GM12878 (cell line): ENCODE measurements at regions not wholly inside any gene's neighbourhood (a gene's known extent, or its start where the extent isn't known, plus 50 kb on each side); places are given as distances from the start of the nearest gene placed in this dataset.
A peak's percentile ranks its signal among the peaks of the same experiment; 100 is the strongest.

Experiments
- ATAC-seq: fragments of 200-7000 bp; cut with Tn5 transposase; 3 replicates; pipeline ENCODE4 v1.9.1; 2020; ENCODE audit warnings: mild to moderate bottlenecking, moderate library complexity
- BruUV-seq: library from RNA; stranded (reverse); fragments of 400-500 nt; replicated peaks from 2 replicates; lab custom pipeline; 2021; lab: Mats Ljungman, UMichigan
- CTCF ChIA-PET: fragments of 300-600 bp; sonication (Branson Sonifier 250); formaldehyde crosslinking; extraction: SDS; loops from one replicate; lab custom pipeline; 2021; ENCODE audit warnings: inconsistent platforms; lab: Yijun Ruan, JAX
- POLR2A ChIA-PET: fragments of 350-600 bp; formaldehyde crosslinking; extraction: SDS; loops from one replicate; lab custom pipeline; 2021; ENCODE audit warnings: inconsistent platforms; lab: Charles Lee
- RAD21 ChIA-PET: fragments of 300-600 bp; sonication (Branson Sonifier 250); formaldehyde crosslinking; loops from one replicate; lab custom pipeline; 2023; ENCODE audit warnings: antibody characterized with exemption; ENCODE audit not compliant: unreplicated experiment; lab: Charles Lee
- SMC1A ChIA-PET: fragments of 300-600 bp; sonication (Branson Sonifier 250); formaldehyde crosslinking; loops from one replicate; lab custom pipeline; 2023; ENCODE audit not compliant: unreplicated experiment, uncharacterized antibody; lab: Charles Lee
- DNase-seq: peaks from one replicate; pipeline ENCODE4 v3.0.0-alpha.2; 2011; ENCODE audit warnings: low read depth, low spot score
- FAIRE-seq: peaks from 3 replicates; lab custom pipeline; 2011; peaks lifted over from hg19 to GRCh38; lab: Jason Lieb, UNC
- H2AFZ ChIP-seq: 2 replicates; pipeline ENCODE4 v1.6.0; 2011; ENCODE audit warnings: low read depth, low read length, control low read depth; ENCODE audit not compliant: control insufficient read depth
- H3K27ac ChIP-seq: 2 replicates; pipeline ENCODE4 v1.5.1; 2011; ENCODE audit warnings: control low read depth; ENCODE audit not compliant: control insufficient read depth, insufficient read depth
- H3K27me3 ChIP-seq, 2 experiments: replicated peaks in 1 of 2; 2 replicates each; pipeline versions ENCODE4 v1.6.0 to v1.6.1; 2011; ENCODE audit warnings: low read length in 1 of 2; ENCODE audit not compliant: control insufficient read depth in 2 of 2, insufficient read depth in 2 of 2
- H3K36me3 ChIP-seq, 2 experiments: 2 replicates each; pipeline ENCODE4 v1.5.1; 2011; ENCODE audit warnings: low read length in 1 of 2; ENCODE audit not compliant: control insufficient read depth in 2 of 2, insufficient read depth in 2 of 2
- H3K4me1 ChIP-seq: 2 replicates; pipeline ENCODE4 v1.6.1; 2011; ENCODE audit warnings: mild to moderate bottlenecking, low read length, moderate library complexity, mixed read lengths; ENCODE audit not compliant: control insufficient read depth, insufficient read depth
- H3K4me2 ChIP-seq: 2 replicates; pipeline ENCODE4 v1.6.0; 2011; ENCODE audit warnings: control low read depth; ENCODE audit not compliant: control insufficient read depth, insufficient read depth
- H3K4me3 ChIP-seq: fragments of 200-600 bp; sonication (generic); 2 replicates; pipeline ENCODE4 v1.5.1; 2016
- H3K79me2 ChIP-seq: 2 replicates; pipeline ENCODE4 v1.6.0; 2011; ENCODE audit warnings: low read length; ENCODE audit not compliant: control insufficient read depth, insufficient read depth
- H3K9ac ChIP-seq: 2 replicates; pipeline ENCODE4 v1.8.0; 2011; ENCODE audit warnings: low read length, control low read depth, mixed read lengths; ENCODE audit not compliant: control insufficient read depth, insufficient read depth
- H3K9me3 ChIP-seq: replicated peaks from 3 replicates; pipeline ENCODE4 v1.5.1; 2011; ENCODE audit warnings: mild to moderate bottlenecking, low read length; ENCODE audit not compliant: control insufficient read depth, insufficient read depth
- H4K20me1 ChIP-seq: 2 replicates; pipeline ENCODE4 v1.6.0; 2011; ENCODE audit not compliant: control insufficient read depth, insufficient read depth
- BMI1 ChIP-seq: fragments of 450-650 bp; IDR thresholded peaks from 2 replicates; pipeline ENCODE4 v1.6.1; 2016; ENCODE audit warnings: mild to moderate bottlenecking, moderate library complexity, borderline replicate concordance
- CHD2 ChIP-seq: IDR thresholded peaks from 2 replicates; pipeline ENCODE4 v1.6.1; 2011; ENCODE audit warnings: low read depth, low read length, improper control_type of control experiment, borderline replicate concordance
- GATAD2B ChIP-seq: fragments of 450-650 bp; conservative IDR thresholded peaks from 2 replicates; pipeline ENCODE4 v1.6.1; 2017; ENCODE audit warnings: low read depth, mild to moderate bottlenecking, moderate library complexity
- LARP7 ChIP-seq: fragments of 450-650 bp; IDR thresholded peaks from 2 replicates; pipeline ENCODE4 v1.6.1; 2017; ENCODE audit warnings: mild to moderate bottlenecking
- MAX ChIP-seq: IDR thresholded peaks from 2 replicates; pipeline ENCODE4 v1.6.1; 2012; ENCODE audit warnings: low read depth, low read length, improper control_type of control experiment
- MEF2B ChIP-seq: fragments of 450-650 bp; IDR thresholded peaks from 2 replicates; pipeline ENCODE4 v1.6.1; 2018; ENCODE audit warnings: mild to moderate bottlenecking, moderate library complexity; ENCODE audit not compliant: partially characterized antibody, poor library complexity, severe bottlenecking
- MTA2 ChIP-seq: fragments of 450-650 bp; IDR thresholded peaks from 2 replicates; pipeline ENCODE4 v1.6.1; 2016; ENCODE audit warnings: low read depth, mild to moderate bottlenecking, moderate library complexity
- PAX5 ChIP-seq: IDR thresholded peaks from 2 replicates; pipeline ENCODE4 v1.6.1; 2011; ENCODE audit warnings: low read depth, low read length, borderline replicate concordance
- RCOR1 ChIP-seq: conservative IDR thresholded peaks from 2 replicates; pipeline ENCODE4 v1.6.1; 2012; ENCODE audit warnings: low read depth, low read length, improper control_type of control experiment
- ZNF687 ChIP-seq: fragments of 450-650 bp; IDR thresholded peaks from 2 replicates; pipeline ENCODE4 v1.6.1; 2017; ENCODE audit warnings: mild to moderate bottlenecking, moderate library complexity
- WGBS: methylation state at CpG from one replicate; pipeline ENCODE4 v1.1.6; 2016; ENCODE audit warnings: low lambda C conversion rate; ENCODE audit not compliant: insufficient replicate concordance, insufficient coverage; ENCODE audit errors: missing lambda C conversion rate; 5-methylcytosine and 5-hydroxymethylcytosine counted together
- in situ Hi-C: fragments of 300-500 bp; cut with MboI; formaldehyde crosslinking; loops from 9 replicates; pipeline ENCODE4 v1.14.3; 2018; ENCODE audit warnings: mixed read lengths
- intact Hi-C: fragments of 100-400 bp; cut with micrococcal nuclease; formaldehyde crosslinking; loops from one replicate; pipeline ENCODE4 v1.14.2; 2022; ENCODE audit not compliant: unreplicated experiment

- H3K4me1 ChIP-seq, result peaks cover 54% of the 10 kb centered on the region
- peak overlapping the region; percentile 82 for H3K4me2 ChIP-seq
- RAD21 ChIA-PET, result interaction anchor here (0.7 to 5.7 kb wide), 15 partner anchors 10 to 431 kb away, joined by 3 to 47 read pairs (median 4); no protein-coding TSS in a partner anchor
- H3K27me3 ChIP-seq, result no peaks in the 10 kb centered on the region; a peak in 1 of 4 replicates
- H3K79me2 ChIP-seq, result no peaks in the 10 kb centered on the region
- TF ChIP-seq PAX5, result no peak
- TF ChIP-seq RCOR1, result no peak
- TF ChIP-seq BMI1, result no peak
- TF ChIP-seq MTA2, result no peak
- TF ChIP-seq GATAD2B, result 0 out of 2 replicates have a peak, but pooled peaks have one; percentile 19
- peak; percentile 77 for TF ChIP-seq MEF2B
- peak; percentile 45; the same call in 1 of the 2 replicates for TF ChIP-seq ZNF687
- TF ChIP-seq CHD2, result 0 out of 2 replicates have a peak, but pooled peaks have one; percentile 16
- TF ChIP-seq LARP7, result 0 out of 2 replicates have a peak, but pooled peaks have one; percentile 19
- TF ChIP-seq MAX, result 0 out of 2 replicates have a peak, but pooled peaks have one; percentile 28
- POLR2A ChIA-PET, result interaction anchor here (1.9 kb wide), 1 partner anchor 12 kb away, joined by 7 read pairs; no protein-coding TSS in a partner anchor
- DNase-seq, result peak; percentile 17
- BruUV-seq, result no TSS peak
- intact Hi-C loops, result loop anchor here (2.0 kb wide), 1 partner anchor 47 kb away; no protein-coding TSS in a partner anchor
- H4K20me1 ChIP-seq, result no peaks in the 10 kb centered on the region
- CTCF ChIA-PET, result interaction anchor here (0.6 to 2.8 kb wide), 7 partner anchors 10 to 429 kb away, joined by 3 to 13 read pairs (median 5); partner anchors contain the start of gene TLE3
- peak overlapping the region; percentile 74 for H3K27ac ChIP-seq
- no peaks in the 10 kb centered on the region for H3K9me3 ChIP-seq
- no peak for FAIRE-seq
- H3K4me3 ChIP-seq, result no peak overlapping the region
- peak overlapping the region; percentile 20 for H3K9ac ChIP-seq
- SMC1A ChIA-PET, result interaction anchor here (1.4 to 5.9 kb wide), 6 partner anchors 12 to 836 kb away, joined by 3 to 58 read pairs (median 12); no protein-coding TSS in a partner anchor
- in situ Hi-C loops, result no loop called here
- peak; percentile 22 for ATAC-seq
- peak overlapping the region; percentile 34 for H2AFZ ChIP-seq
- 37% methylated on average over 6 of the region's 6 CpGs for WGBS
- H3K36me3 ChIP-seq, result no peaks in the 10 kb centered on the region
These were observed 215.6 kb downstream of the RPLP1 start for GRCh38 chr15:69668039-69668705.
